Stomach (tissue), 4 donors: ENCODE measurements at regions not wholly inside any gene's neighbourhood (a gene's known extent, or its start where the extent isn't known, plus 50 kb on each side); places are given as distances from the start of the nearest gene placed in this dataset.

Experiments
- POLR2A ChIP-seq, 4 donors: fragments of 450-650 bp; IDR thresholded peaks; one replicate each; pipeline ENCODE4 v1.6.1; 2016; ENCODE audit warnings: antibody characterized with exemption in 4 of 4, control low read depth in 2 of 4, mild to moderate bottlenecking in 1 of 4, moderate library complexity in 1 of 4
- TF ChIP-seq, protein P1 (sequence below), 7 experiments: fragments of 450-650 bp in 4 of 7; fragments of 200-600 bp in 3 of 7; sonication (generic) in 3 of 7; IDR thresholded peaks; one replicate each; pipeline ENCODE4 v1.5.1; 2016 to 2019; ENCODE audit warnings: antibody characterized with exemption in 7 of 7, control low read depth in 2 of 7, mild to moderate bottlenecking in 1 of 7

DNA sequence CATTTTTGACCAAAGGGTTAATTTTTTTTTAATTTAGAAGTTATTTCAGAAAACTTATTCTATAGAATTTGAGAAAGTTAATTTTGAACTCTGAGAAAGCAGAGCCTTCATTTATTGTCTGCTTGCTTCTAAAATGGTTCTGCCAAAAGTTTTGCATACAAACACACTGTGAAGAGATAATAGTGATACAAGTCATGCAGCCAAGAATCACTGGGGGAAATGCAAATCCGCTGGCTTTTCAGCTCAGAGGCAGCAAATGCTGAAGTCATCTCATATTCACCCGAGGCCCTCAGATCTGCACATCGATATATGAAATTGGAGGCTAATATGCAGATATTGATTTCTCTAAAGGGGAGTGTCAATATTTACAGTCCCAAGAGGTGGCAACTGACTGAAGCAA, 186.2 kb downstream of the KIT start:
- TF ChIP-seq, protein P1, sequence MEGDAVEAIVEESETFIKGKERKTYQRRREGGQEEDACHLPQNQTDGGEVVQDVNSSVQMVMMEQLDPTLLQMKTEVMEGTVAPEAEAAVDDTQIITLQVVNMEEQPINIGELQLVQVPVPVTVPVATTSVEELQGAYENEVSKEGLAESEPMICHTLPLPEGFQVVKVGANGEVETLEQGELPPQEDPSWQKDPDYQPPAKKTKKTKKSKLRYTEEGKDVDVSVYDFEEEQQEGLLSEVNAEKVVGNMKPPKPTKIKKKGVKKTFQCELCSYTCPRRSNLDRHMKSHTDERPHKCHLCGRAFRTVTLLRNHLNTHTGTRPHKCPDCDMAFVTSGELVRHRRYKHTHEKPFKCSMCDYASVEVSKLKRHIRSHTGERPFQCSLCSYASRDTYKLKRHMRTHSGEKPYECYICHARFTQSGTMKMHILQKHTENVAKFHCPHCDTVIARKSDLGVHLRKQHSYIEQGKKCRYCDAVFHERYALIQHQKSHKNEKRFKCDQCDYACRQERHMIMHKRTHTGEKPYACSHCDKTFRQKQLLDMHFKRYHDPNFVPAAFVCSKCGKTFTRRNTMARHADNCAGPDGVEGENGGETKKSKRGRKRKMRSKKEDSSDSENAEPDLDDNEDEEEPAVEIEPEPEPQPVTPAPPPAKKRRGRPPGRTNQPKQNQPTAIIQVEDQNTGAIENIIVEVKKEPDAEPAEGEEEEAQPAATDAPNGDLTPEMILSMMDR (IDR thresholded peaks at IDR 0.05), result no peak
- TF ChIP-seq POLR2A (IDR thresholded peaks at IDR 0.05), result no peak
